Dedifferentiated amniotic fluid mesenchymal stem cell (primary cell): ENCODE measurements at regions not wholly inside any gene's neighbourhood (a gene's known extent, or its start where the extent isn't known, plus 50 kb on each side); places are given as distances from the start of the nearest gene placed in this dataset.
"Not testable (repeated sequence)": the region's sequence is repeated elsewhere in the genome, so short reads cannot be mapped to it uniquely, and the experiment has no call there.

Source experiments
- DNase-seq: peaks from one replicate; pipeline ENCODE4 v3.0.0-alpha.2; 2016; ENCODE audit errors: extremely low spot score

DNA sequence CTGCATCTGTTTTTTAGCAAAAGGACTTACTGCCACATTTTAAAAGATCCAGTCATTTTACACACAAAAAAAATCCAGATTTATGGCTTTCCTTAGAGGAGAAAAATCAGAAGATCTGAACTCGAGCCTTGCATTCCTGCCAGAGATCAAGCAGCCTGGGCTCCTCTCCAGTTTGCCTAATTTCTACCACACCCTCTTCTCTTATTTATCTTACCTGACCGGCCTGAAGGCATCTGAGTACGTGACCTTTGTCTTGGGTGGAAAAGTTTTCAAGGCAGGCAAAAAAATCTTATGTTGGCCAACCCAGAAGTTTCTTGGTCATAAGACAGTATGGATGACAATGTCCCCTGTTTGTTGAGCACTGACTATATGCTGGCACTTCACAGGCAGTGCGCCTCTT, 60.3 kb downstream of the CHRD start:
- DNase-seq: no peak

DNA sequence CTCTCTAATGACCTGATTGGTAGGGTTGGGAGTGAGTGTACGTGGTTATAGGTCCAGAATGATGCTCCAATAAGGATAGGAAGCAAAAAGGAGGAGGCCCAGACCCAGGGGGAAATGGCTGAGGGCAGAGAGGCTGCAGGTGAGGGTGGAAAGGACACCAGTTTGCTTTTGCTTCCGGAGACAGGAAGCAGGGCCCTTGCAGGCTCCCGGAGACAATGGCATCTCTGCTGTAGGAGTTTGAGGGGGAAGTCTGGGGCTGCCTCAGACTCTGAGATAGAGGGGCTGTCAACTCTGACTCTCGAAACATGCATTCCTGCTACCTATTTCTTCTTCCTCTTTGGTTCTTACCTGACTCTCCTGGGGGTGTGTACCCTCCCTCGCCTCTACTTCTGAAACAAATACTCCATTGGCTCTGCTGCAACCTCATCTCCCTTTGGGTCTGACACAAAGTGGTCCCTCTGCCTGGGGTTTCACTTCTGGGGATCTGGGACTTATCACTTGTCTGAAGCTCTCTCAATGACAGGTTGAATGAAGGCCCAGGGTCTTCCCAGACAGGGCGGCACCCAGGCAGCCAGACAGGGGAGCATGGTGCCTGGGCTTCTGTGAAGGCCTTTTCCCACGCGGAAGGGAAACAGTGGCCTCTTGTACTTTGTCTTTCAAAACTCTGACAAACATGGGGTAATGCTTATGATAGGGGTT, 61.5 kb downstream of the CHRD start:
- DNase-seq: no peak

DNA sequence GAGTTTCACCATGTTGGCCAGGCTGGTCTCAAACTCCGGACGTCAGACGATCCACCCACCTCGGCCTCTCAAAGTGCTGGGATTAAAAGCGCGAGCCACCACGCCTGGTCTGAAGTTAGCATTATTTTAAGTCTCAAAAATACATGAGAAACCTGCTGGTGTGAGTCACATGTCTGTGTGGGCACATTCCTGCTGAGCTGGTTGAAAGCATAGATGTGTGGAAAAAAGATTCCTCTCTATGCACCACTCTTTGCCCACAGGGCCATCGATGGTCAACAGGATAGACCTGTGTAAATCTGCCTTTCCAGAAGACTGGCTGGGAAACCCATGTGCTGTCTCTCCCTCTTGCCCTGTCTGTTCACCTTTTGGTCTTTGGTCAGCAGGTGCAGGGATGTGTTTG, 63.5 kb downstream of the CHRD start:
- DNase-seq: no peak

DNA sequence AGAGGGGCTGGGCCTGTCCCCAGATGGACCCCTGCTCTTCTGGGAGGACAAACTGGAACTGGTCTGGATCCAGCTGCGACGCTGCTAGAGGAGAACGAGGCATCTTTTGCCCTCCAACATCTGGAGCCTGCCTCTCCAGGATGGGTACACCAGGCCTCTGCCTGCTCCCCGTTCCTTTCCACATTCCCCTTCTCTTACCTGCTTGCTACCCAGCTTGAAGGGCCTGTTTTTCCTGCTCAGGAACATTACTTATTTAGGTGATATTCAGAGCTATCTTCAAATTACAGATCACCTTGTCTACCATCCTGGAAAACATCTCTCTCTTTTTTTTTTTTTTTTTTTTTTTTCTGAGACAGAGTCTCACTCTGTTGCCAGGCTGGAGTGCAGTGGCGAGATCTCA, 64.0 kb downstream of the CHRD start:
- DNase-seq: no peak

DNA sequence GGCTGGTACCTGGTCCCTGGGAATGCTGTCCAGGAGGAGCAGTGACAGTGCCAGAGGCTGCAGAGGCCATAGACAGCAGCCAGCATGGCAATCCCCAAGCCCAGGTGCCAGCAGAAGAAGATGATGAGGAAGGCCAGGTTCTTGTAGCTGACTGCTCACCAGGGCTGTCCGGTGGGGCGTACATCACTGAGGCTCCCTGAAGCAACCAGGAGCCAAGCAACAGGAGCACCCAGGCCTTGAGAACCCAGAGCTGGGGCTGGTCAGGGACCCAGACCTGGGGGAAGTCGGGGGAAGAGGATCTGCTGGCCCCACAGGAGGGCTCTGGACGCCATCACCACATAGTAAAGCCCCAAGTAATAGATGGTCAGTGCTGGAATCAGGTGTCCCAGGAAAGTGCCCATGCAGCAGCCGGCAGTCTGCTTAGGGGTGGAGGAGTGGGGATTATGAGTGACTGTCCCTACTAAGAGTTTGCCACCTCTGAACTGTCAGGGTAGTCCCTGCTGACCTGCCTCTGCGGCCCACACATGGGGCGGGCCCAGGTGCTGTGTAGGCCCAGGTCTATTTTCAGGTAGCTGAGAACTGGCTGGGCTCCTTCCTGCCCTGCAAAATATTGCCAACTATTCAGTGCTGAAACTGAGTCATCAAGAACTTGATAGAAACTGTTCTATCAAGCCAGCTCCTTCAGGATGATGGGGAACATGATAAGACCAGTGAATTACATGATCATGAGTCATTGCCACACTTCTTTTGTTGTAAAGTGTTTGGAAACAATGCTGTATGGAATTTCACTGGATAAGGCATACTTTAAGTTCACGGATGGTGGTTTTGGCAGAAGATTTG, 68.7 kb downstream of the CHRD start:
- no peak for DNase-seq

DNA sequence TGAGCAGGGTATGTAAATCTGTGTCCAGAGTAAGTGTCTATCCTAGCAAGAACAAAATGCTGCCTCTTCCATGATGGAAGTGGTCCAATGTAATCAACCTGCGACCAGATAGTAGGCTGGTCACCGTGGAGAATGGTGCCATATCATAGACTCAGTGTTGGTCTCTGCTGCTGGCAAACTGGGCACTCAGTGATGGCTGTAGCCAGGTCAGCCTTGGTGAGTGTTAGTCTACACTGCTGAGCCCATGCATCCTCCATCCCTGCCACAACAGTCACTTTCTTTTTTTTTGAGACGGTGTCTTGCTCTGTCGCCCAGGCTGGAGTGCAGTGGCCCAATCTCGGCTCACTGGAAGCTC, 69.3 kb downstream of the CHRD start:
- no peak for DNase-seq

DNA sequence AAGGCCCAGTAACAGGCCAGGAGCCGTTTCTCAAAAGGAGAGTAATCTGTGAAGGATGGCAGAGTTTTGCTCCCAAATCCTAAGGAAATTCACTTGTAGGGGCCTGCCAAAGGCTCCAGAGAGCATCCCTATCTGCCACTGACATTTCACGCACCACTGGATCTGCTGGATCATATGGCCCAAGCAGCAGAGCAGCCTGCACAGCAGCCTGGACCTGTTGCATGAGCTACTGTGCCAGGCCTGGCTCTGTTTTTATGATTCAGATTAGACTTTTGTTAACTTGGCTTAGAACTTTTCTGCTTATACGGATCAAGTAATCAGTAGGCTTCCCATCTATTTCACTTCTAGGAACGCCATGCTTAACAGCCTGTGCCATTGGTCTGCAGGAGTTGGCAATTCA, 70.7 kb downstream of the CHRD start:
- DNase-seq: no peak

DNA sequence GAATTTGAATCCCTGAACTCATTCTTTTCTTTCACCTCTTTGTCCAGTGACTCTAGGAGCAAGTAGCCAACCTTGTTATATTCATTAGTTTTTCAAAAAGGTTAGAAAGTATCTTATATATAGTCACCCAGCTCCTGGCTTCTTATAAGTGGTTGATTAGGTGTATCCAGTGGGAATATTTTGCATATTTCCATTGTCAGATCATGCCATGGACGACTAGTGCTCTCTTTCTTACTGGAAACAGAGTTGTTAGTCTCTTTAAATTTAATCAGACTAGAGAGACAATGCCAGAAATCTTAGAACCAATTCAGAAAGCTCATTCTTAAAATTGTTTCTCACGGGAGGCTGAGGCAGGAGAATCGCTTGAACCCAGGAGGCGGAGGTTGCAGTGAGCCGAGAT, 73.4 kb downstream of the CHRD start:
- no peak for DNase-seq

DNA sequence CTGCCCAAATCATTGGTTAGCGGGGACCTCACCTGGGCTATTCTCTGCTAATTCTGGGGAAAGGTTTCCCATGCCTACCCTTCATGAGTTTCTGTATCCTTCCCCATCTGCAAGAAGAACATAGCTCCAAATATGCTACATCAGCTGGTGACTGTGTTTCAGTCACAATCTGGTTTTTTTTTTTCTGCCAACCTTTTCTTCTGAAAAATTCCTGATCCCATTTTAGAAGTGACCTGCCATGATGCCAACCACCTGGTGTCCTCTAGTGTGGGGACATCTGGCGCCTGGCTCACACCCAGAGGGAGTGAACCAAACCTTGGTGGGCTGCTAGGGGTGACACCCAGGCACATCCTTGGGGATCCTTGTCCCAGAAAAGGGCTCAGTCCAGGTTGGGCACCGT, 76.1 kb downstream of the CHRD start:
- DNase-seq: no peak

DNA sequence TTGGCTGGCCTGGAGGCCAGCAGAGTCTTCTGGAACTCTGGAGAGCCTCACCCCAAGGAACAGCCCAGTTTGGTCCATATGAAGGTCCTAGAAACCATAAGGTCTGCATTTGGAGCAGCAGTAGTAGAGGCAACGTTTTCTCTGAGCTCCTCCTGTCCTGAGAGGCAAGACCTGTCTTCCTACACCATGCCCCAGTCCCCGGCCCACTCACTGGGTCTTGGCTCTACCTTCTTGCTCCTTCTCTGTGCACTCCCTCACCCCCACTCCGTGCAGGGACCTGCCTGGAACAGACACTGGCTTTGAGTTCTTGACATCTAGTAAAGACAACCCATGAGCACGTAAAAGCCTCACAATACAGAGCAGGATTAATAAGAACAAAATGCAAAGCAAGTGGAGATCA, 76.6 kb downstream of the CHRD start:
- DNase-seq: no peak

DNA sequence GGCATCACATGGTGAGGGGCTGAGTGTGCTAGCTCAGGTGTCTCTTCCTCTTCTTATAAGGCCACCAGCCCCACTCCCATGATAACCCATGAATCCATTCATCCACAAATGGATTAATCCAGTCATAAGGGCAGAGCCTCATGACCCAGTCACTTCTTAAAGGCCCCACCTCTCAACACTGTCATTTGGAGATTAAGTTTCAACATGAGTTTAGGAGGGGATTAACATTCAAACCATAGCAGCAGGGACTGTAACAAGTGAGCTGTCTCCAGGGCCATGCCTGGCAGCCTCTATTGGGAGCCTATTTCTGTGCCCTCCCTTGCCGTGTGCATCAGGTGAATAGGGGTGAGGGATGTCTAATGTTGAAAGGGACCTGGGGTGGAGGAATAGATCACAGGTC, 77.5 kb downstream of the CHRD start:
- no peak for DNase-seq

DNA sequence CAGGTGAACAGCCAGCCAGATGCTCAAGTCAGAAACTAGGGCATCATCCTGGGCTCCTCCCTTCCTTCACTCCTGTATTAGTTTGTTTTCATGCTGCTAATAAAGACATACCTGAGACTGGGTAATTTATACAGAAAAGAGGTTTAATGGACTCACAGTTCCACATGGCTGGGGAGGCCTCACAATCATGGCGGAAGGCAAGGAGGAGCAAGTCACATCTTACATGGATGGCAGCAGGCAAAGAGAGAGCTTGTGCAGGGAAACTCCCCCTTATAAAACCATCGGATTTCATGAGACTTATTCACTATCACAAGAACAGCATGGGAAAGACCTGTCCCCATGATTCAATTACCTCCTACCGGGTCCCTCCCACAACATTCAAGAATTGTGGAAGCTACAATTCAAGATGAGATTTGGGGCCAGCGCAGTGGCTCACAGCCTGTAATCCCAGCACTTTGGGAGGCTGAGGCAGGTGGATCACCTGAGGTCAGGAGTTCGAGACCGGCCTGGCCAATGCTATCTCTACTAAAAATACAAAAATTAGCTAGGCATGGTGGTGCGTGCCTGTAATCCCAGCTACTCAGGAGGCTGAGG, 78.0 kb downstream of the CHRD start:
- DNase-seq: not testable (repeated sequence)

DNA sequence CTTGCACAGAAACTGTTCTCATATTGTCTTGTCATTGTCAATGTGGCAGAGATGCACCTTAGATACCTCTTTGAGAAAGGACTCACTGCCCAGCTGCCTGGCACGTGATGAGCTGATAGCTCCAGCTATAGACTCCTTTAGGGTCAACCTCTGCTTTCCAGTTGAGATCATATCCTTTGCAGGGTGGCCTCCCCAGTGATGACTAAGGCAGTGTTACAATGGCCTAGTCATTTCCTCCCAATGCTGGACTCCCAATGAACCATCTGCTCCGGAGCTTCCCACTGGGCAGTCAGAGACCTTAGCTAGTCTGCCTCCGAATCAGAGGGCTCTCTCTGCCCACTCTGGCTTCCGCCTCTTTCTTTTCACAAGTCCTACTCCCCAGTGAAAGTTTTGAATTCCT, 79.5 kb downstream of the CHRD start:
- DNase-seq: no peak

DNA sequence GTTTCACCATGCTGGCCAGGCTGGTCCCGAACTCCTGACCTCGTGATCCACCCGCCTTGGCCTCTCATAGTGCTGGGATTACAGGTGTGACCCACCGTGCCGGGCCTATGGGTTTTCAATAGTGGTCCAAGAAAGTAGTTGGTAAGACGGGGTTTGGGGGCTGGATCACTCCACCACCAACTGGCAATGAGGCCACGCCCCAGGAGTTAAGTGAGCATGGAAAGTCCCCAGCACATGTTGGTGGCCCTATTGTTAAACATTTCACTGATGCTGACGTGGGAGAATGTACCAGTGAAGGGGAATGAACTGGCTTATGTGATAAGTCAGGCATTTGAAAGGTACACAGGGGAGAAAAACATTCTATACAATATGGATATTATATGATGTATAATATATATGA, 80.4 kb downstream of the CHRD start:
- no peak for DNase-seq

DNA sequence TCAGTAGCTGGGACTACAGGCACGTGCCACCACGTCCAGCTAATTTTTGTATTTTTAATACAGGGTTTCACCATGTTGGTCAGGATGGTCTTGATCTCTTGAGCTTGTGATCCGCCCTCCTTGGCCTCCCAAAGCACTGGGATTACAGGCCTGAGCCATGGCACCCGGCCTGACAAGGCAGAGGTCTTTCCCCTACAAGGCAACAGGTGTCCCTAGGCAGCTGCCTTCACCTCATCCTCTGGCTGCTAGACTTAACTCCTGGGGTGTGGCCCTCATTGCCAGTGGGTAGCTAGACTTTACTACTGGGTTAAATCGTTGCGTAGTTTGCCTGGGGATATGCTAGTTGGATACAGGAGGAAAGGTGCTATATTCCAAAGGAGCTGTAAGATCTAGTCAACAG, 81.4 kb downstream of the CHRD start:
- DNase-seq: no peak

DNA sequence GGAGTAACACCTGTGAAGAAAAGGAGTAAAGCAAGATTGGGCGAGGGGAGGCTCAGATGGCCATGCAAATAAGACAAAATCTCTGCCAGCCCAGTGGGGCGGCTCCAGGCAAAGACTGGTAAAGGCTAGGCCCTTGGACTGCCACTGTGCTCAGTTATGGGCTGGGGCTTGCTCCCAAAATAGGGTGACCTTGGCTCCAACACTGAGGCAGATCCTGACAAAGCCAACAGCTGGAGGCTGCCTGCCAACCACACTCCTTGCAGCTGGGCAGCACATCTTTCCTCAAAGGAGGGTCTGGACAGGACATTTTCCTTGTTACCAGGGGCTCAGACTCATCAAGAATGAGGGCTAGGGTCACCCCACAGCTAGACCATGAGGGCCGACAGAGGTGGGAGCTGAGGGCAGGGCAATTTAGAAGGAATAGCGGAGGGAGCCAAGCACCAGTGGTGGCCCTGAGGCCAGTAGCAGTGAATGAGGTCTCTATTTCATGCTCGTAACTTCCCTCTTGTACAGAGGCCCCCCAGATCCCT, 86.1 kb downstream of the CHRD start:
- DNase-seq: no peak

DNA sequence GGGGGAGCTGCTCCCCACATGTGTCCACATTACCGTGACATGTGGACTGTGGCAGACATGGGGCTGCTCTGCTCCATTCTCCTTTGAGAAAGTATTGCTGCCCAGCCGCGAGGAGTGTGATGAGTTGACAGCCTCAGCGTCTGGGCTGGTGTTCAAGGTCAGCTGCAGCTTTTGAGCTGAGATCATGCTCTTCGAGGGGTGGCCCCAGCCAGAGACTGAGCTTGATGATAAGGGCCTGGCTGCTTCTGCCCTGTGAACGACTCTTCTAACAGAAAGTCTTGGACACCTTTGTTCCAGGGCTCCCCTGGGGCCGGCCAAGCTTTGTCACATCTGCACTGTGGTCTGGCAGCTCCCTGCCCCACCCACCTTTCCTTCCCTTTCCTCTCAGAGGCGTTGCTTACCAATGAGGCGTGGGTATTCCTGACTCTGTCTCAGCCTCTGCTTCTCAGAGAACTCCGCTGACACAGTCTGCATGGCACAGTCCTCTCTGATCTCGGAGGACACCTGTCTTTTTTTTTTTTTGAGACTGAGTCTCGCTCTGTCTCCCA, 86.6 kb downstream of the CHRD start:
- no peak for DNase-seq

DNA sequence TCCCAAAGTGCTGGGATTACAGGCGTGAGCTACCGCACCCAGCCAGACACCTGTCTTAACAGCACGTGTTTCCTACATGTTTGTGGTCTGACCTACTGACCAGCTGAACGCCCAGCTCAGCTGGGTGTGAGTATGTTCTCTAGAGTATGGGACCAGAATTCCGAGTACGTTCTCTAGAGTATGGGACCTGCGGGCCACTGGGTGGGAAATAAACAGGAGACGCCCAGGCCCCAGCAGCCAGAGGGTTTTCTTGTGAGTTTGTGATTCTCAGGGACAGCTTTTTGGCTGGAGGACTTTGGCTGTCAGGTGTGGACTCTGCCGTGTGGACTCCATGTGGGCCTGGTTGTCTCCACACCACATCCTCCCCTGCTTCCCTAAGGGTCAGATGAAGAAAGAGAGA, 87.3 kb downstream of the CHRD start:
- no peak for DNase-seq

DNA sequence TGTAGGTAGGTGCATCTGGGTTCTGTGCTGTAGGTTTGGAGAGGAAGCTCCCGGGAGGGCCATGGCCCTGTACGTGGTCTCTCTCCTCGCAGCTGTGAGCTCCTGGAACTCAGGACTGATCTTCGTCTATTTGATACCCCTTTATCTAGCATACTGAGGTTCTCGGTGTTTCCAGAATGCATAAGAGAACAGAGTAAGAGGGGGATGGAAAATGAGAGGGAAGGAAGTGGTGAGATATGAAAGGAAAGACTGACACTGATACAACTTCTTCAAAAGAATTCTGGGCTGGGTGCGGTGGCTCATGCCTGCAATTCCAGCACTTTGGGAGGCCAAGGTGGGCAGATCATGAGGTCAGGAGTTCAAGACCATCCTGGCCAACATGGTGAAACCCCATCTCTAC, 90.7 kb downstream of the CHRD start:
- DNase-seq: no peak

DNA sequence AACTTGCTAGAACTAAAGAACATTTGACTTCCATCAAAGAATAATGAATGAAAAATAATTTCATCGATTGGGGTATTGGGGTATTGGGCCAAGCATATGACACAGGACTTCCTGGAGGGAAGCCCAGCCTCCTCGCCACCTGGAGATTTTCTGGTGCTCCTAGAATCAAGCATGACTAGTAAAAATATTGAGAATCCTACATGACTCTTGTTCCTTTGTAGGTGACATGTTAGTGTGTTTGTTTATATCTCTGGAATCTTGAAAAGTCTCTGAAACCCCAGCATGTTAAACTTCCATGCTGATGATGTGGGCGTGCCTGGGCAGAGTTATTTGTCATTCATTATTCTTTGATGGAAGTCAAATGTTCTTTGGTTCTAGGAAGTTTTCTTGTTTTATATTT, 90.1 kb upstream of the EPHB3 start:
- no peak for DNase-seq

DNA sequence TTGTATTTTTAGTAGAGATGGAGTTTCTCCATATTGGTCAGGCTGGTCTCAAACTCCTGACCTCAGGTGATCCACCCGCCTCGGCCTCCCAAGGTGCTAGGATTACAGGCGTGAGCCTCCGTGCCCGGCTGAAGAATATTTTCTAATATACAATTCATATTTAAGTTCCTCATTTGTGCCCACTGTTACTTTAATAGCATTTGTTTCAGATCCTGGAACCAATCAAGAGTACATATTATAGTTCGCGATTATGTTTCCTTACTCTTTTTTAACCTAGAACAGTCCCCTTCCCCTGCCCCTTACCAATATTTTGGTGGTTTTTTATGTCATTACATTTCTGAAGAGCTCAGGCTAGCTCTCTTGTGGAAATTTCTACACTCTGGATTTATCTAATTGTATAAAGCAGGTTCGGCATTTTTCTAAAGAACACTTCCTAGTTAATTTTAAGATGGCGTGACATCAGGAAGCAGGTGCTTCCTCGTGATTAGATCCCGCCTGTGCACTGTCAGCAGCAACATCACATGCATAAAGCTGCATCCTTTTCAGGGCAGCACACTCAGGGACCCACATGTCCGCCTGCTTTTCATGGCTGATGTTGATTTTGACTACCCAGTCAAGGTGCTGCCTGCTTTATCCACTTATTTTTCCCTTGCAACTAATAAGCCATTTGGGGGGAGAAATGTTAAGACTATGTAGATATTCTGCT, 88.7 kb upstream of the EPHB3 start:
- no peak for DNase-seq

DNA sequence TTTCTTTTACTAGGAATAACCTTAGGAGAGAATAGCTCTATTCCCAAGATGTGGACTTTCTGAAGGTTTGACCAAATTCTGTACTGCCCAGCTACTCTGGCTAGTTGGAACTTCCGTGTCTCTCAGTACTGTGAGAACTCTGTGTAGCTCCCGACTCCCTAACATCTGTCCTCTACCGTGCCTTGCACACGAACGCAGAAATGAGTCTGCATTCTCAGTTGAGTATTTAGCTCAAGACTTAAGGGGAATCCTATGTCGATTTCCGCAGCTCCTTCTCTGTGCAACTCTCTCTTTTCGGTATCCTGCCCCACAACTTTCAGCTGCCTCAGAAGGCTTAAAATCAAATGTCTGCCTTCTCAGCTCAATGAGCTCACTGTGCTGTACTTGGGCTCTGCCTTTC, 86.7 kb upstream of the EPHB3 start:
- no peak for DNase-seq
